Smooth muscle cell (in vitro differentiated cells): ENCODE measurements at regions not wholly inside any gene's neighbourhood (a gene's known extent, or its start where the extent isn't known, plus 50 kb on each side); places are given as distances from the start of the nearest gene placed in this dataset.

Source experiments
- DNase-seq: peaks from one replicate; lab custom pipeline; 2025; ENCODE audit not compliant: unreplicated experiment; lab: John Stamatoyannopoulos, UW
- H2AFZ ChIP-seq: fragments of 200-600 bp; sonication (generic); 2 replicates; pipeline ENCODE4 v1.6.0; 2016; ENCODE audit warnings: antibody characterized with exemption, low read depth, mild to moderate bottlenecking
- H3F3A ChIP-seq: fragments of 200-600 bp; sonication (generic); 2 replicates; pipeline ENCODE4 v1.6.0; 2017; ENCODE audit warnings: antibody characterized with exemption, low read depth
- H3K27ac ChIP-seq: fragments of 200-600 bp; sonication (generic); 2 replicates; pipeline ENCODE4 v1.5.1; 2016; ENCODE audit warnings: low read depth, mild to moderate bottlenecking
- H3K27me3 ChIP-seq: fragments of 200-600 bp; sonication (generic); 2 replicates; pipeline ENCODE4 v1.6.1; 2016; ENCODE audit warnings: low read depth, mild to moderate bottlenecking
- H3K36me3 ChIP-seq: fragments of 200-600 bp; sonication (generic); 2 replicates; pipeline ENCODE4 v1.5.1; 2016; ENCODE audit warnings: low read depth
- H3K4me1 ChIP-seq: fragments of 200-600 bp; sonication (generic); 2 replicates; pipeline ENCODE4 v1.5.1; 2016; ENCODE audit warnings: low read depth
- H3K4me2 ChIP-seq: fragments of 200-600 bp; sonication (generic); 2 replicates; pipeline ENCODE4 v1.6.0; 2016; ENCODE audit warnings: mild to moderate bottlenecking
- H3K4me3 ChIP-seq: fragments of 200-600 bp; sonication (generic); 2 replicates; pipeline ENCODE4 v1.5.1; 2016; ENCODE audit warnings: mild to moderate bottlenecking
- H3K79me2 ChIP-seq: fragments of 200-600 bp; sonication (generic); 2 replicates; pipeline ENCODE4 v1.6.0; 2016; ENCODE audit warnings: low read depth, mild to moderate bottlenecking
- H3K9ac ChIP-seq: fragments of 200-600 bp; sonication (generic); 2 replicates; pipeline ENCODE4 v1.6.0; 2016; ENCODE audit warnings: low read depth
- H3K9me3 ChIP-seq: fragments of 200-600 bp; sonication (generic); replicated peaks from 2 replicates; pipeline ENCODE4 v1.5.1; 2016; ENCODE audit warnings: low read depth
- H4K20me1 ChIP-seq: fragments of 200-600 bp; sonication (generic); 2 replicates; pipeline ENCODE4 v1.6.0; 2016; ENCODE audit warnings: low read depth
- CTCF ChIP-seq: fragments of 200-600 bp; sonication (generic); IDR thresholded peaks from 2 replicates; pipeline ENCODE4 v1.5.1; 2017; ENCODE audit warnings: borderline replicate concordance, mild to moderate bottlenecking, antibody characterized with exemption; ENCODE audit not compliant: insufficient read depth, poor library complexity, severe bottlenecking
- WGBS: methylation state at CpG from one replicate; pipeline ENCODE4 v1.1.7; 2016; ENCODE audit warnings: low lambda C conversion rate; 5-methylcytosine and 5-hydroxymethylcytosine counted together

DNA sequence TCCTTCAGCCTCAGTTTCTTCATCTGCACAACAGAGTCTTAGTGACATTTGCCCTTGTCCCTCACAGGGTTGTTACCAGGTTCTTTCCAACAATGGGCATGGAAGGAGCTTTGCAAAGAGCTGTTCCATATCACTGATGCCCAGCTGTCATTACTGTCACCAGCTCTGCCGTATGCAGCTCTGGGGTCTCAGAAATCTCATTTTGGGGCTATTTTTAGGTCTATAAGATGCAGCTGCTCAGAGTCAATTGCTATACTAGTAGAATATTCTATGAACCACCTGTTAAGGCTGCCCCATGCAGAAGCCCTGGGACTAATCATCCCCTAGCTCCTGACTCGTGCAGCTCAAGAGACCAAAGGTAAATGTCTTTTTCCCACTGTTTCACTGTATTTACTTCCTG is 105.1 kb upstream of the TNPO1 start:
- TF ChIP-seq CTCF, result no peak

GRCh38 chr5:72709341-72709740 is 107.1 kb upstream of the TNPO1 start:
- H3K4me3 ChIP-seq, result no peak overlapping the region
- no peaks in the 10 kb centered on the region for H3K4me1 ChIP-seq
- H3K79me2 ChIP-seq, result no peaks in the 10 kb centered on the region
- WGBS, result 95% methylated on average over 1 of the region's 1 CpG
- no peaks in the 10 kb centered on the region for H3F3A ChIP-seq
- no peaks in the 10 kb centered on the region for H3K9me3 ChIP-seq
- no peak for DNase-seq
- H3K27me3 ChIP-seq, result no peaks in the 10 kb centered on the region
- H4K20me1 ChIP-seq, result no peaks in the 10 kb centered on the region
- H3K4me2 ChIP-seq, result no peak overlapping the region
- H3K36me3 ChIP-seq, result no peaks in the 10 kb centered on the region
- no peak overlapping the region for H3K9ac ChIP-seq
- TF ChIP-seq CTCF, result no peak
- no peak overlapping the region for H3K27ac ChIP-seq
- no peak overlapping the region for H2AFZ ChIP-seq

More for the DNA sequence above, 105.1 kb upstream of the TNPO1 start:
- no peaks in the 10 kb centered on the region for H3K9me3 ChIP-seq
- no peaks in the 10 kb centered on the region for H3K4me1 ChIP-seq
- no peaks in the 10 kb centered on the region for H3K27me3 ChIP-seq
- no peak overlapping the region for H3K9ac ChIP-seq
- H4K20me1 ChIP-seq, result no peaks in the 10 kb centered on the region
- 89% methylated on average over 2 of the region's 2 CpGs for WGBS
- no peak overlapping the region for H3K4me3 ChIP-seq
- DNase-seq, result no peak
- no peak overlapping the region for H3K27ac ChIP-seq
- no peaks in the 10 kb centered on the region for H3F3A ChIP-seq
- no peak overlapping the region for H2AFZ ChIP-seq
- H3K4me2 ChIP-seq, result no peak overlapping the region
- H3K36me3 ChIP-seq, result no peaks in the 10 kb centered on the region
- no peaks in the 10 kb centered on the region for H3K79me2 ChIP-seq

DNA sequence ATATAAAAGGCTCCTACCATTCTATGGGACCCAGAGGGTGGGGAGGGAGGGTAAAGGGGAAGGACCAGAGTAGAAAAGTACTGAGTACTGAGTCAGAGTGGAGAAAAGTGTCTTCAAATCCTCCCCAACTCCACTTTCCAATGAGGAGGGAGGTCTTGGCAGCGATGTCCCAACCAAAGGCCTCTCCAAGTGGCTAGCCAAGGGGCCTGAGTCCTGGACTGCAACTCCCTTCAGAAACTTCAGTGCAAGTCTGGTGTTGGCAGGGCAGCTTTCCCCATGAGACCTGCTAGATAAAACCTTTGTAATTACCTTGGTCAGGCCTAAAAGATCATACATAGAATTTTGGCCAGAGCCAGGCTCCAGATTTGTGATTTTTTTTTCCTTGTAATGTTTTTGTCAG is 111.3 kb upstream of the TNPO1 start:
- Histone ChIP-seq H4K20me1 (no peaks in the 10 kb centered on the region), H3K9me3 (no peaks in the 10 kb centered on the region), H3K4me2 (no peak overlapping the region), H3K4me1 (no peaks in the 10 kb centered on the region), H3K27ac (no peak overlapping the region), H3K79me2 (no peaks in the 10 kb centered on the region), H3K9ac (no peak overlapping the region), H2AFZ (no peak overlapping the region), H3K36me3 (no peaks in the 10 kb centered on the region), H3F3A (no peaks in the 10 kb centered on the region), H3K27me3 (no peaks in the 10 kb centered on the region), H3K4me3 (no peak overlapping the region)
- 100% methylated on average over 1 of the region's 1 CpG for WGBS
- no peak for TF ChIP-seq CTCF
- no peak for DNase-seq

GRCh38 chr5:72703876-72704275 is 112.6 kb upstream of the TNPO1 start:
- no peak overlapping the region for H3K4me2 ChIP-seq
- no peaks in the 10 kb centered on the region for H3K4me1 ChIP-seq
- no peaks in the 10 kb centered on the region for H3K79me2 ChIP-seq
- DNase-seq, result no peak
- H3K9me3 ChIP-seq, result no peaks in the 10 kb centered on the region
- H3F3A ChIP-seq, result no peaks in the 10 kb centered on the region
- no peak overlapping the region for H3K4me3 ChIP-seq
- H2AFZ ChIP-seq, result no peak overlapping the region
- no peaks in the 10 kb centered on the region for H4K20me1 ChIP-seq
- H3K27me3 ChIP-seq, result no peaks in the 10 kb centered on the region
- H3K36me3 ChIP-seq, result no peaks in the 10 kb centered on the region
- no peak overlapping the region for H3K9ac ChIP-seq
- H3K27ac ChIP-seq, result no peak overlapping the region
- WGBS, result 90% methylated on average over 2 of the region's 2 CpGs
- TF ChIP-seq CTCF, result no peak
